H1 (cell line): ENCODE measurements at regions not wholly inside any gene's neighbourhood (a gene's known extent, or its start where the extent isn't known, plus 50 kb on each side); places are given as distances from the start of the nearest gene placed in this dataset.

ENCODE experiments used
- CTCF ChIA-PET: fragments of 300-600 bp; sonication (Branson Sonifier 250); formaldehyde crosslinking; loops from one replicate; lab custom pipeline; 2021; ENCODE audit not compliant: partially characterized antibody; lab: Charles Lee
- POLR2A ChIA-PET: fragments of 300-600 bp; sonication (Branson Sonifier 250); formaldehyde crosslinking; loops from one replicate; lab custom pipeline; 2021; ENCODE audit warnings: inconsistent platforms; ENCODE audit not compliant: partially characterized antibody; lab: Charles Lee
- DNase-seq, 2 experiments: peaks; one replicate each; pipeline versions ENCODE4 v3.0.0 to v3.0.0-alpha.2; 2010 to 2022; ENCODE audit warnings: low spot score in 2 of 2, low read depth in 1 of 2, mixed read lengths in 1 of 2
- FAIRE-seq: peaks from 2 replicates; lab custom pipeline; 2011; peaks lifted over from hg19 to GRCh38; lab: Jason Lieb, UNC
- H2AFZ ChIP-seq: 2 replicates; pipeline ENCODE4 v1.8.1; 2012; ENCODE audit warnings: low read length, inconsistent platforms
- H2AK5ac ChIP-seq: 2 replicates; pipeline ENCODE4 v1.6.1; 2013; ENCODE audit warnings: low read depth, low read length
- H2BK120ac ChIP-seq: replicated peaks from 2 replicates; pipeline ENCODE3; 2013; ENCODE audit warnings: low read depth, low read length, inconsistent platforms
- H2BK12ac ChIP-seq: 2 replicates; pipeline ENCODE4 v1.6.1; 2013; ENCODE audit warnings: low read depth, low read length
- H2BK15ac ChIP-seq: 2 replicates; pipeline ENCODE4 v1.6.1; 2013; ENCODE audit warnings: low read length
- H2BK20ac ChIP-seq: 2 replicates; pipeline ENCODE4 v1.6.1; 2013; ENCODE audit warnings: low read length
- H2BK5ac ChIP-seq: 2 replicates; pipeline ENCODE4 v1.6.1; 2013; ENCODE audit warnings: low read depth, low read length
- H3K14ac ChIP-seq: 2 replicates; pipeline ENCODE4 v1.6.1; 2013; ENCODE audit warnings: inconsistent platforms; ENCODE audit not compliant: insufficient read length
- H3K18ac ChIP-seq: 2 replicates; pipeline ENCODE4 v1.6.1; 2013; ENCODE audit warnings: low read length; ENCODE audit errors: extremely low read depth
- H3K23ac ChIP-seq: 2 replicates; pipeline ENCODE4 v1.6.1; 2013; ENCODE audit warnings: inconsistent platforms; ENCODE audit not compliant: insufficient read length
- H3K23me2 ChIP-seq: 2 replicates; pipeline ENCODE4 v1.6.1; 2013; ENCODE audit warnings: low read depth, low read length
- H3K27ac ChIP-seq: 2 replicates; pipeline ENCODE4 v1.6.1; 2011; ENCODE audit warnings: low read depth, low read length, inconsistent platforms
- H3K27me3 ChIP-seq, 4 experiments: replicated peaks in 1 of 4; 1 replicate in 1 of 4; 2 replicates in 3 of 4; pipeline versions ENCODE4 v1.6.1 to v1.8.1; 2011 to 2013; ENCODE audit warnings: low read length in 3 of 4, mild to moderate bottlenecking in 3 of 4, inconsistent platforms in 2 of 4, mixed read lengths in 2 of 4, moderate library complexity in 1 of 4; ENCODE audit not compliant: control insufficient read depth in 3 of 4, insufficient read depth in 3 of 4; ENCODE audit errors: extremely low read depth in 1 of 4
- H3K36me3 ChIP-seq, 4 experiments: 2 replicates each; pipeline versions ENCODE4 v1.6.1 to v1.8.1; 2011 to 2013; ENCODE audit warnings: mild to moderate bottlenecking in 4 of 4, low read length in 3 of 4, moderate library complexity in 2 of 4, control low read depth in 1 of 4, inconsistent platforms in 1 of 4; ENCODE audit not compliant: insufficient read depth in 4 of 4, control insufficient read depth in 2 of 4
- H3K4ac ChIP-seq: replicated peaks from 2 replicates; pipeline ENCODE3; 2013; ENCODE audit warnings: low read length, low read depth, mixed read lengths, inconsistent platforms; ENCODE audit not compliant: insufficient read length
- H3K4me1 ChIP-seq, 4 experiments: replicated peaks in 1 of 4; 1 replicate in 1 of 4; 2 replicates in 3 of 4; pipeline versions ENCODE4 v1.6.1 to v1.8.1; 2011 to 2013; ENCODE audit warnings: low read length in 3 of 4, inconsistent platforms in 2 of 4, mixed read lengths in 1 of 4; ENCODE audit not compliant: insufficient read depth in 4 of 4, control insufficient read depth in 3 of 4
- H3K4me2 ChIP-seq, 2 experiments: 2 replicates each; pipeline versions ENCODE4 v1.6.1 to v1.8.1; 2011 to 2013; ENCODE audit warnings: low read depth in 2 of 2, low read length in 2 of 2, control low read depth in 1 of 2, inconsistent platforms in 1 of 2, mild to moderate bottlenecking in 1 of 2; ENCODE audit not compliant: insufficient read depth in 1 of 2
- H3K4me3 ChIP-seq, 4 experiments: fragments of 200-600, 300-600 bp in 1 of 4; sonication (generic), shearing (Covaris generic), sonication (Bioruptor Twin) in 1 of 4; 2 replicates each; pipeline versions ENCODE4 v1.5.1 to v1.8.1; 2011 to 2016; ENCODE audit warnings: low read length in 4 of 4, low read depth in 3 of 4, control low read depth in 2 of 4, inconsistent platforms in 2 of 4, mild to moderate bottlenecking in 2 of 4, mixed read lengths in 1 of 4, moderate library complexity in 1 of 4; ENCODE audit not compliant: insufficient read depth in 2 of 4; ENCODE audit errors: extremely low read depth in 1 of 4
- H3K56ac ChIP-seq: replicated peaks from 2 replicates; pipeline ENCODE3; 2013; ENCODE audit warnings: low read depth, mild to moderate bottlenecking, mixed read lengths, low read length, inconsistent platforms; ENCODE audit not compliant: insufficient read length
- H3K79me1 ChIP-seq: 2 replicates; pipeline ENCODE4 v1.6.1; 2013; ENCODE audit warnings: low read depth, low read length, control low read depth
- H3K79me2 ChIP-seq, 2 experiments: 2 replicates each; pipeline versions ENCODE4 v1.6.1 to v1.8.1; 2012 to 2013; ENCODE audit warnings: low read length in 2 of 2, mild to moderate bottlenecking in 2 of 2, inconsistent platforms in 1 of 2; ENCODE audit not compliant: insufficient read depth in 2 of 2, control insufficient read depth in 1 of 2
- H3K9ac ChIP-seq, 4 experiments: replicated peaks in 1 of 4; 1 replicate in 1 of 4; 2 replicates in 3 of 4; pipeline versions ENCODE4 v1.6.1 to v1.8.1; 2011 to 2013; ENCODE audit warnings: low read depth in 3 of 4, low read length in 3 of 4, control low read depth in 2 of 4, mild to moderate bottlenecking in 2 of 4, moderate library complexity in 2 of 4, inconsistent platforms in 1 of 4; ENCODE audit errors: extremely low read depth in 1 of 4
- H3K9me3 ChIP-seq, 2 experiments: 2 replicates each; pipeline versions ENCODE4 v1.6.1 to v1.8.1; 2012 to 2013; ENCODE audit warnings: mild to moderate bottlenecking in 2 of 2, moderate library complexity in 2 of 2, control low read depth in 1 of 2, inconsistent platforms in 1 of 2, low read depth in 1 of 2, low read length in 1 of 2, mixed read lengths in 1 of 2; ENCODE audit not compliant: insufficient read depth in 2 of 2
- H4K20me1 ChIP-seq, 2 experiments: replicated peaks in 1 of 2; 2 replicates each; pipeline versions ENCODE3 to v1.8.1; 2011 to 2013; ENCODE audit warnings: inconsistent platforms in 2 of 2, low read length in 2 of 2, mild to moderate bottlenecking in 1 of 2; ENCODE audit not compliant: insufficient read depth in 2 of 2, control insufficient read depth in 1 of 2
- H4K5ac ChIP-seq: 2 replicates; pipeline ENCODE4 v1.6.1; 2013; ENCODE audit warnings: low read length, low read depth, mixed read lengths, inconsistent platforms; ENCODE audit not compliant: insufficient read length
- H4K8ac ChIP-seq: 2 replicates; pipeline ENCODE4 v1.8.0; 2013; ENCODE audit warnings: mild to moderate bottlenecking, moderate library complexity, low read length, inconsistent platforms; ENCODE audit not compliant: insufficient read depth; ENCODE audit errors: extremely low read depth
- H4K91ac ChIP-seq: replicated peaks from 2 replicates; pipeline ENCODE3; 2013; ENCODE audit warnings: low read length, mixed read lengths, inconsistent platforms; ENCODE audit not compliant: insufficient read length
- BRCA1 ChIP-seq: IDR thresholded peaks from 2 replicates; pipeline ENCODE4 v1.6.1; 2012; ENCODE audit warnings: low read depth, low read length, improper control_type of control experiment
- E2F6 ChIP-seq: IDR thresholded peaks from 2 replicates; pipeline ENCODE4 v1.6.1; 2012; ENCODE audit warnings: inconsistent platforms
- FOSL1 ChIP-seq: IDR thresholded peaks from 2 replicates; pipeline ENCODE4 v1.6.1; 2011; ENCODE audit warnings: mild to moderate bottlenecking, low read depth, low read length, moderate library complexity; ENCODE audit not compliant: insufficient read depth
- GABPA ChIP-seq: IDR thresholded peaks from 2 replicates; pipeline ENCODE4 v1.6.1; 2011; ENCODE audit warnings: mild to moderate bottlenecking, low read length, moderate library complexity, borderline replicate concordance; ENCODE audit not compliant: insufficient read depth
- KDM4A ChIP-seq: IDR thresholded peaks from one replicate; pipeline ENCODE4 v1.7.1; 2012; ENCODE audit warnings: low read depth, mild to moderate bottlenecking, moderate library complexity, low read length, inconsistent platforms; ENCODE audit not compliant: severe bottlenecking
- POLR2A ChIP-seq, 2 experiments: IDR thresholded peaks; 1 replicate in 1 of 2; 2 replicates in 1 of 2; pipeline ENCODE4 v1.6.1; 2011; ENCODE audit warnings: low read depth in 2 of 2, low read length in 2 of 2, mild to moderate bottlenecking in 2 of 2; ENCODE audit errors: control extremely low read depth in 1 of 2
- RAD21 ChIP-seq, 2 experiments: IDR thresholded peaks in 1 of 2; conservative IDR thresholded peaks in 1 of 2; 2 replicates each; pipeline ENCODE4 v1.6.1; 2011; ENCODE audit warnings: low read depth in 2 of 2, low read length in 2 of 2, improper control_type of control experiment in 1 of 2, inconsistent platforms in 1 of 2, mild to moderate bottlenecking in 1 of 2, moderate library complexity in 1 of 2
- SIX5 ChIP-seq: IDR thresholded peaks from 2 replicates; pipeline ENCODE4 v1.6.1; 2011; ENCODE audit warnings: mild to moderate bottlenecking, low read depth, low read length
- YY1 ChIP-seq: IDR thresholded peaks from 2 replicates; pipeline ENCODE4 v1.6.1; 2011; ENCODE audit warnings: low read depth, mild to moderate bottlenecking, low read length
- WGBS, 2 experiments: shearing (Covaris generic) in 1 of 2; methylation state at CpG; one replicate each; pipeline versions ENCODE4 v1.1.6 to v1.1.7; 2013 to 2015; ENCODE audit warnings: low lambda C conversion rate in 2 of 2, mixed read lengths in 2 of 2, inconsistent platforms in 1 of 2, low coverage in 1 of 2, missing lambda C conversion rate in 1 of 2; ENCODE audit not compliant: insufficient replicate concordance in 2 of 2, insufficient coverage in 1 of 2, insufficient read length in 1 of 2; ENCODE audit errors: extremely low coverage in 1 of 2, missing lambda C conversion rate in 1 of 2; 5-methylcytosine and 5-hydroxymethylcytosine counted together

GRCh38 chr4:98744372-98745150 is 86.2 kb upstream of the TSPAN5 start:
- Histone ChIP-seq H3K9me3 (no peaks in the 10 kb centered on the region), H3K23me2 (no peaks in the 10 kb centered on the region), H3K4me1 (peaks cover 0 to 6% (median 3%) of the 10 kb centered on the region in 4 experiments; a peak in 4 of 7 replicates), H4K8ac (no peak overlapping the region), H3K23ac (no peak overlapping the region), H3K79me2 (no peaks in the 10 kb centered on the region), H2BK120ac (no peak overlapping the region), H3K56ac (no peak overlapping the region), H2BK15ac (no peak overlapping the region), H2BK5ac (no peak overlapping the region), H2BK20ac (no peak overlapping the region)
- POLR2A ChIA-PET = interaction anchor here (0.6 kb wide), 1 partner anchor 124 kb away, joined by 3 read pairs; no protein-coding TSS in a partner anchor
- no peak for FAIRE-seq
- TF ChIP-seq KDM4A (no peak), RAD21 (IDR thresholded peaks at IDR 0.05 in 1 of 2, conservative IDR thresholded peaks at IDR 0.05 in 1 of 2; ENCODE audit: low read depth in 2 of 2, low read length in 2 of 2) (no peak), YY1 (no peak), GABPA (no peak), FOSL1 (no peak), BRCA1 (no peak), SIX5 (no peak), POLR2A (IDR thresholded peaks at IDR 0.05; ENCODE audit: control extremely low read depth in 1 of 2, low read depth in 2 of 2, low read length in 2 of 2) (no peak), E2F6 (no peak)
- TF ChIP-seq, all 59 proteins: peak for 0
- no peak overlapping the region for H2AK5ac ChIP-seq
- DNase-seq = no peak
- no peak overlapping the region for H3K4me2 ChIP-seq
- CTCF ChIA-PET = interaction anchor here (1.3 to 1.4 kb wide), 4 partner anchors 9 to 276 kb away, joined by 3 to 7 read pairs (median 4); no protein-coding TSS in a partner anchor
- no peaks in the 10 kb centered on the region for H3K27me3 ChIP-seq
- no peak overlapping the region for H2BK12ac ChIP-seq
- H4K20me1 ChIP-seq = no peaks in the 10 kb centered on the region
- H3K9ac ChIP-seq = no peak overlapping the region
- H4K5ac ChIP-seq = no peak overlapping the region
- no peaks in the 10 kb centered on the region for H3K36me3 ChIP-seq
- 81% methylated on average over 4 of the region's 4 CpGs; no CpG with 5 or more reads in 1 of the 2 experiments for WGBS, 2 experiments
- H3K27ac ChIP-seq = no peak overlapping the region
- H3K4ac ChIP-seq = no peak overlapping the region
- no peak overlapping the region for H2AFZ ChIP-seq
- no peak overlapping the region for H3K4me3 ChIP-seq
- H3K79me1 ChIP-seq = no peaks in the 10 kb centered on the region
- H4K91ac ChIP-seq = no peak overlapping the region
- H3K14ac ChIP-seq = no peak overlapping the region
- no peak overlapping the region for H3K18ac ChIP-seq
